ENCODE measurements at regions not wholly inside any gene's neighbourhood (a gene's known extent, or its start where the extent isn't known, plus 50 kb on each side); places are given as distances from the start of the nearest gene placed in this dataset.

GRCh38 chr5:162520878-162521277 lies 453.3 kb downstream of the GABRG2 start:
- H3K27me3 ChIP-seq (ENCODE audit: control insufficient read depth, insufficient read depth, low read length) = no peaks in the 10 kb centered on the region
- no peak overlapping the region for H4K91ac ChIP-seq (ENCODE audit: insufficient read depth, low read depth, low read length)
- no peak overlapping the region for H3K4ac ChIP-seq (ENCODE audit: low read depth, low read length)
- peaks cover 23% of the 10 kb centered on the region for H3K9me3 ChIP-seq (ENCODE audit: control insufficient read depth, insufficient read depth, low read length)
- H2BK15ac ChIP-seq (ENCODE audit: low read depth, low read length) = no peak overlapping the region
- no peak overlapping the region for H3K56ac ChIP-seq (ENCODE audit: extremely low read depth, insufficient read depth, low read length)
- H2AFZ ChIP-seq (replicated peaks; ENCODE audit: low read length, poor library complexity) = no peak overlapping the region
- no peak overlapping the region for H3K18ac ChIP-seq (ENCODE audit: low read depth, low read length)
- dilution Hi-C loops (cut with HindIII; ENCODE audit: low sequenced_read_pairs, unreplicated experiment) = no loop called here
- no peak overlapping the region for H2AK5ac ChIP-seq (ENCODE audit: low read depth, low read length)
- H2BK20ac ChIP-seq (ENCODE audit: low read depth, low read length) = no peak overlapping the region
- H3K27ac ChIP-seq (ENCODE audit: insufficient read depth, low read length) = no peak overlapping the region
- POLR2A ChIA-PET (ENCODE audit: unreplicated experiment) = no interaction called here
- no TSS peak for BruUV-seq (replicated peaks)
- no peaks in the 10 kb centered on the region for H3K4me1 ChIP-seq (ENCODE audit: control insufficient read depth, insufficient read depth, low read length)
- no peak overlapping the region for H2AK9ac ChIP-seq (replicated peaks; ENCODE audit: low read depth, low read length, poor library complexity)
- DNase-seq (no peak), ATAC-seq (ENCODE audit: low read depth) (no peak)
- no peak overlapping the region for H3K23ac ChIP-seq (ENCODE audit: low read depth, low read length)
- no peak overlapping the region for H2BK120ac ChIP-seq (ENCODE audit: low read depth, low read length)
- WGBS, 2 experiments (ENCODE audit: extremely low coverage in 2 of 2, insufficient read length in 1 of 2) = no CpG with 5 or more reads among the region's 1 CpG
- H4K5ac ChIP-seq (ENCODE audit: low read depth, low read length) = no peak overlapping the region
- H3K4me3 ChIP-seq (ENCODE audit: insufficient read depth, low read depth, low read length) = no peak overlapping the region
- H3K9me1 ChIP-seq (ENCODE audit: insufficient read depth, low read length) = no peaks in the 10 kb centered on the region
- TF ChIP-seq MXI1 (IDR thresholded peaks at IDR 0.05; ENCODE audit: borderline replicate concordance, low read depth, low read length) (no peak), ELK1 (IDR thresholded peaks at IDR 0.05; ENCODE audit: borderline replicate concordance, low read depth, low read length) (no peak), CHD1 (IDR thresholded peaks at IDR 0.05; ENCODE audit: low read depth, low read length) (no peak), MAZ (IDR thresholded peaks at IDR 0.05; ENCODE audit: borderline replicate concordance, low read depth, low read length) (no peak), NFE2L2 (IDR thresholded peaks at IDR 0.05; ENCODE audit: low read depth, low read length) (no peak), USF2 (IDR thresholded peaks at IDR 0.05; ENCODE audit: low read depth, low read length) (no peak), CEBPB (IDR thresholded peaks at IDR 0.05; ENCODE audit: low read depth, low read length) (no peak), RCOR1 (IDR thresholded peaks at IDR 0.05; ENCODE audit: insufficient replicate concordance, low read length) (no peak), MAFK (IDR thresholded peaks at IDR 0.05; ENCODE audit: low read depth, low read length) (no peak), CTCF (conservative IDR thresholded peaks at IDR 0.05; ENCODE audit: low read depth, low read length) (no peak), RAD21 (IDR thresholded peaks at IDR 0.05; ENCODE audit: low read length) (no peak)
- no peak overlapping the region for H3K14ac ChIP-seq (replicated peaks; ENCODE audit: low read depth, low read length)
- CTCF ChIA-PET = no interaction called here
- intact Hi-C loops (cut with micrococcal nuclease) = no loop called here
- H3K9ac ChIP-seq (ENCODE audit: low read depth, low read length) = no peak overlapping the region
- in situ Hi-C loops (cut with MboI; ENCODE audit: low sequenced_read_pairs) = no loop called here
- H4K8ac ChIP-seq (ENCODE audit: low read depth in 2 of 2, low read length in 2 of 2) = no peak overlapping the region
- no peaks in the 10 kb centered on the region for H4K20me1 ChIP-seq (ENCODE audit: insufficient read depth, low read length)
- H2BK5ac ChIP-seq (ENCODE audit: low read depth, low read length, poor library complexity, severe bottlenecking) = no peak overlapping the region
- H3K79me1 ChIP-seq (ENCODE audit: low read depth in 1 of 2, low read length in 2 of 2) = no peaks in the 10 kb centered on the region
- H3K4me2 ChIP-seq (ENCODE audit: low read depth, low read length) = no peak overlapping the region
- no peaks in the 10 kb centered on the region for H3K36me3 ChIP-seq (ENCODE audit: control insufficient read depth, insufficient read depth, low read length)

Data from IMR-90 (cell line).